NCI-H748 treated with DMSO at 0.1 percent for 48 hours (cell line): ENCODE measurements at regions not wholly inside any gene's neighbourhood (a gene's known extent, or its start where the extent isn't known, plus 50 kb on each side); places are given as distances from the start of the nearest gene placed in this dataset.

Experiments
- DNase-seq: peaks from one replicate; lab custom pipeline; 2025; lab: John Stamatoyannopoulos, UW

GRCh38 chr7:91630581-91631380 is 249.7 kb downstream of the MTERF1 start:
- no peak for DNase-seq

DNA sequence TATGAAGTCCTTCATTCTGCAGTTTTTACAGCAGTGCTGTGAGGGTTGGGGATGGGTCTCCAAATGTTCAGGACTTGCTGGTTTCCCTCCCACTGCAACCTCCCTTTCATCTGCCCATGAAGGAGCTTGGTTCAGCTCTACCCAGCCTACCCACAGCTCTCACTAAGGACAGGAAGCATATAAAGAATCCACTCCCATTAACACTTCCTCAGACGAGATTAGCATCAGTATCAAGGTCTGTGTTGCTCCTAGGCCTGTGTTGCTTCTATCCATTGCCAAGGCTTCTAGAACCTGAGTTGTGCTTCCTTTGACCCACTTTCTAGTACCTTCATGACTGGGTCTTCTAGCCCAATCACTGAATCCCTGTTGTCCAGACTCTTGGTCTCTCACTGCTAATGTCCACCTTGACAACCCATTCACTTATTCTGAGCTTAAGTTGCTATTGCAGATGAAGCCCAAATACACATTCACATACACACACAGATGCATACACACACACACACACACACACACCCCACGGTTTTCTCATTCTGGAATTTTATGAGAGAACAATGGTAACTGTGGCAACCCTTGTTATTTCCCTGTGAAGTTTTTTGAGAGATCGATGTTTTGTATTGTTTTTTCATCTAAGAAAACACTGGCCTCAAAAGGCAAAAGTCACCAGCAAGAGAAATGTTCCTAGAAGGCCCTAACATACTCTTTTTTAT is 248.1 kb downstream of the MTERF1 start:
- DNase-seq, result no peak

GRCh38 chr7:91633013-91633441 is 247.5 kb downstream of the MTERF1 start:
- peak; percentile 66 for DNase-seq

DNA sequence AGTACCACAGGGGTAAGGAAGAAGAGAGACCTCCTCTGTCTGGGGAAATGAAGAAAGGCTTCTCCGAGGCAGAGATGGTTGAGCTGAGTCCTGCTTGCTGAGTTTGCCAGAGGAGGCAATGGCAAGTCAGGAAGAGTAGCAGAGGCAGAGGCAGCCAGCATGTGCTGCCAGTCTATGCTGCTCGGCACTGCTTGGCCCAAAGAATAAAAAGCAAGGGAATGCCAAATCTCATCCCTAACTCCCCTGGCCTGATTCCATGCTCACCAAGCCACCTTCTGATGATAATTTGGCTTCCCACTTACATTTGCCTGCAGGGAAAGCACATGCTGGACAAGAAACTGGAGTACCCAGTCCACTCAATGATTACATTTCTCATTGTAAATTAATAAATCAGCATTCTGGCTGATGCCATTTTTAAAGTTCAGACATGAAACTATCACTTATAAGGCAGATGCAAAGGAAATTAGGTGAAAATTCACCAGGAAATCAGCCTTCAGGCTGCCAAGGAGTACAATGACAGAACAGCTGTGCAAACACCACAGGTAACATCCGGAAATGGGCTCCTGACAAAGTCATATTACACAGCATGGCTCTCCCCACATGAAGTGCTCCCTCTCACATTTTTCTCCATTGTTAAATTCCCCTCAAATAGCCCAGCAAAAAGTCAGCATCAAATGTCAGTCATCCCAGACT is 245.9 kb downstream of the MTERF1 start:
- peak; percentile 97 for DNase-seq

- DNase-seq, result peak; percentile 73
These were observed 244.3 kb downstream of the MTERF1 start for GRCh38 chr7:91636129-91636724.

GRCh38 chr7:91636728-91637127 is 243.8 kb downstream of the MTERF1 start:
- DNase-seq, result no peak

DNA sequence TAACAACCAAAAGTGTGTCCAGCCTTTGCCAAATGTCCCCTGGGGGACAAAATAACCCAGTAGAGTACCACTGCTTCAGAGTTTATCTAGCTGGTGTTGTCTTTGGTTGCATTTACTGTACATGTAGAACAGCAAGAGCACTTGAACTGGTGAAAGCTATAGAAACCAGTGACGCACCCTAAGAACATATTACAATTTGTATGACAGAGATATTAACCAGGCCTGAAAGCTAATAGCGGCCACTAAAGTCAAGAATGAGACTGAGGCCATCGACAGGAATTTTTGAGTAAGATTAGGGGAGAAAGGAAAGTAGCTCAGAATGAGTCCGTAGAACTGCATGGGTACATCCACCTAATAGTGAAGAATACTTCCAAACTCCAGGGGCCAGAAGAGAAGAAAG is 236.2 kb downstream of the MTERF1 start:
- no peak for DNase-seq

DNA sequence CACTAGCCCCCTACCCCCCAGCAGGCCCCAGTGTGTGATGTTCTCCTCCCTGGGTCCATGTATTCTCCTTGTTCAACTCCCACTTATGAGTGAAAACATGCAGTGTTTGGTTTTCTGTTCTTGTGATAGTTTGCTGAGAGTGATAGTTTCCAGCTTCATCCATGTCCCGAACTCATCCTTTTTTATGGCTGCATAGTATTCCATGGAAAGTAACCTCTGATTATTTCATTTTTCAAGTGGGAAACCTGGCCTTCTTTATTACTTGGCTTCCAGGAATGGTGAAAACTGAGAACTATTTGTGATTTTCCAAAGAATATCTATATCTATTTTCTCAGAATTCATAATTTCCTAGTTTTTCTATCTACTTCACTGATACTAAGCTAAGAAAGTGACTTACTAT is 235.0 kb downstream of the MTERF1 start:
- DNase-seq, result no peak

- DNase-seq, result no peak
These were observed 228.5 kb downstream of the MTERF1 start for GRCh38 chr7:91651986-91652385.

GRCh38 chr7:91653286-91653685 is 227.2 kb downstream of the MTERF1 start:
- DNase-seq, result no peak

GRCh38 chr7:91655656-91656055 is 224.8 kb downstream of the MTERF1 start:
- DNase-seq, result no peak

GRCh38 chr7:91656541-91657482 is 223.7 kb downstream of the MTERF1 start:
- no peak for DNase-seq

- no peak for DNase-seq
These were observed 222.9 kb downstream of the MTERF1 start for GRCh38 chr7:91657483-91658071.

DNA sequence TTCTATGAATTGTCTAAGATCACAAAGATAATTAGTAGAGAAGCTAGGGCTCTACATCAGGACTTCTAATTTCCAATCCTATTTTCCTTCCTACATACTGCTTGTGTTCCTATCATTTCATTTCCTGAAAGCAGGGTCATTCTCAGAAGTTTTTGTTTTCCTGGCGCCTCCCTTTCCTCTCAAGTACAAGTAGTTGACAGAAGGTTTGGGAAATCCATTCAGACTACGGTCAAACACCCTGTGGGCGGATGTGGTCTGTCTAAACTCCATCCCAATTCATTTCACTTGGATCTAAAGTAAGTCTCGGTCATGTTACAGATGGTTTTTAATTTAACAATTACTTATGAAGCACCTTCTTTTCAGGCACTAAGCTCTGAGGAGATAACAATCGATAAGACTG is 221.4 kb downstream of the MTERF1 start:
- DNase-seq, result no peak

DNA sequence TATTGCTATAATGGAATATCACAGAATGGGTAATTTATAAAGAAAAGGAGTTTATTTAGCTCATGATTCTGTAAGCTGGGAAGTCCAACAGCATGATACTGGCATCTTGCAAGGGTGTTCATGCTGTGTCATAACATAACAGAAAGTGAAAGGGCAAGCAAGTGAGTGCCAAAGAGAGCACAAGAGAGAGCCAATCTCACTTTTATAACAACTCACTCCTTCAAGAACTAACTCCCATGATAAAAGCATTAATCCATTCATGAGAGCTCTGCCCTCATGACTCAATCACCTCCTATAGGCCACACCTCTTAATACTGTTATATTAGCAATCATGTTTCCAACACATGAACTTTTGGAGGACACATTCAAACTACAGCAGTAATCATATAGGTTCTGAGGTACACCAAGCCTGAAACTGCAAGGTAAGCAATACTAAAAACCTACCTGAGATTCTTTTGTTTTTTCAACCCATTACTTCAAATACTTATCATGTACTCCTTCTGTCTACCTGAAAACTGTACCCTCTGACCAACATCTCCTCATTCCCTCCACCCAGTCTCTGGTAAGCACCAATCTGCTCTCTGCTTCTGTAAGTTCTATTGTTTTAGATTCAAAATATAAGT is 219.7 kb downstream of the MTERF1 start:
- no peak for DNase-seq

DNA sequence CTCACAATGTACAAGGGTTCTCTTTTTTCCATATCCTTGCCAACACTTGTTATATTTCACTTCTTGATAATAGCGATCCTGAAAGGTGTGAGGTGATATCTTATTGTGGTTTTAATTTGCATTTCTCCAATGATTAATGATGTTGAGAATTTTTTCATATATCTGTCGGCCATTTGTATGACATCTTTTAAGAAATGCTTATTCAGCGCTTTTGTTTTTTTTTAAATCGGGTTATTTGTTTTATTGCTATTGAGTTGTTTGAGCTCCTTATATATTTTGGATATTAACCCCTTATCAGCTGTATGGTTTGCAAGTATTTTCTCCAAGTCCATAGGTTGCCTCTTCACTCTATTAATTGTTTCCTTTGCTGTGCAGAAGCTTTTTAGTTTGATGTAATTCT is 218.8 kb downstream of the MTERF1 start:
- no peak for DNase-seq

DNA sequence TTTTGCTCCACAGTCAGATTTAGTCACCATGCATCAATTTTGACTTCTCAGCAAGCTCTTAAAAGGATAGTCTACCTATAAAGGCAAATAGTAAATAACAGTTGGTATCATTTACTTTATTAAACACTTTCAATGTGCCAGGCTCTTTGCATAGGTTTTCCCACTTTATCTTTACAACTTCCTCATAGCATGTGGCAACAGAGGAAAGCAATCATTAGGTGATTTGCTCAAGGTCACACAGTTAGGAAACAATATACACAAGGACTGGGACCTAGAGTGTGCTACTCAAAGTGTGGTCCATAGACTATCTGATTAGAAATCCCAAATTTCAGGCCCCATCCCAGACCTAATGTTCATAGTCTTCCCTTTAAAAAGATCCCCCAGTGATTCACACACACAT is 212.3 kb downstream of the MTERF1 start:
- no peak for DNase-seq

DNA sequence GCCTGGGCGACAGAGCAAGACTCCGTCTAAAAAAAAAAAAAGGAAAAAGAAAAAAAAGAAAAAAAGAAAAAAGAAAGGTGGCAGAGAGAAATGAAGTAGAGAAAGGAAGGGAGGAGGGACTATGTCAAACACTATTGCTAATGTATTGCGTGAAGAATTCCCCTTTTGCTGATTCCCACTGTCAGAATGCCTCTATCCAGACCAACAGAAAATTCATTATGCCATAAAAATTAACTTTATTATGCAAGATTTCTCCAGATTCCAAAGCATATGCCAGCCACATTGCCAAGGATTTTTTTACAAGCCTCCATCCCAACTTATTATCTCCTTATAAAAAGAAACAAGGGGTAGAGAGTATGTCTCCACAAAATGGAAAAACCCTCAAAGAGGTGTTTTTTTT is 209.3 kb downstream of the MTERF1 start:
- no peak for DNase-seq

DNA sequence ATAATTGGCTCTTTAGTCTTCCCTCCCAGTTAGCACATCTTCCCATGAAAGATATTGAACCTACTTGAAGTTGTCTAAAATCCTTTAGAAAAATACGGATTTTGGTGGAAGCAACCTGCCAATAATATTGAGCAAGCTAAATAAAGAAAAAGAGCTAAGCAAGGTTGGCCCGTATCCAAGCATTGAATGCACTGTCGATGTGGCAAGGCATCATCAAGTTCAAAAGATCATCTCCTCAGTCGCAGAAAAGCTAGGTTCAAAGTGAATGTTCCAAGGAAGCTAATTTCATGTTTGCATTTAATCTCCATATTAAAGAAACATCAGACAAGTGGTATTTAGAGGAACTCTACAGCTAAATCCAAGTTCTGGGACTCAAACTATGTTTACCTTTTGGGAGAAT is 206.0 kb downstream of the MTERF1 start:
- no peak for DNase-seq

- DNase-seq, result no peak
These were observed 198.8 kb downstream of the MTERF1 start for GRCh38 chr7:91681718-91682117.

GRCh38 chr7:91683823-91684222 is 196.7 kb downstream of the MTERF1 start:
- no peak for DNase-seq
